ENCODE measurements at regions not wholly inside any gene's neighbourhood (a gene's known extent, or its start where the extent isn't known, plus 50 kb on each side); places are given as distances from the start of the nearest gene placed in this dataset.
"Not testable (repeated sequence)": the region's sequence is repeated elsewhere in the genome, so short reads cannot be mapped to it uniquely, and the experiment has no call there.

GRCh38 chr13:90594681-90595080 lies 752.8 kb upstream of the MIR17HG start:
- TF ChIP-seq GABPA (IDR thresholded peaks at IDR 0.05; ENCODE audit: low read depth) = no peak
- no peak for TF ChIP-seq REST (IDR thresholded peaks at IDR 0.05; ENCODE audit: insufficient replicate concordance, low read depth)
- TF ChIP-seq CTCF (IDR thresholded peaks at IDR 0.05; ENCODE audit: insufficient read depth, low read length) = no peak
- TF ChIP-seq POLR2AphosphoS5 (IDR thresholded peaks at IDR 0.05; ENCODE audit: low read depth) = no peak
- no peak for TF ChIP-seq SPI1 (IDR thresholded peaks at IDR 0.05; ENCODE audit: borderline replicate concordance, low read depth)
- Histone ChIP-seq H3K27ac (replicated peaks) (no peak overlapping the region), H3K27me3 (ENCODE audit: insufficient read depth, poor library complexity, severe bottlenecking) (no peaks in the 10 kb centered on the region), H3K4me3 (replicated peaks; ENCODE audit: insufficient read depth, low read length) (no peak overlapping the region)
- DNase-seq (ENCODE audit: low read depth in 1 of 2, low spot score in 1 of 2) = no peak

GRCh38 chr13:90605664-90606063 lies 741.8 kb upstream of the MIR17HG start:
- Histone ChIP-seq H3K27ac (replicated peaks) (no peak overlapping the region), H3K27me3 (ENCODE audit: insufficient read depth, poor library complexity, severe bottlenecking) (no peaks in the 10 kb centered on the region), H3K4me3 (replicated peaks; ENCODE audit: insufficient read depth, low read length) (no peak overlapping the region)
- DNase-seq (ENCODE audit: low read depth in 1 of 2, low spot score in 1 of 2) = no peak
- TF ChIP-seq POLR2AphosphoS5 (IDR thresholded peaks at IDR 0.05; ENCODE audit: low read depth) (no peak), REST (IDR thresholded peaks at IDR 0.05; ENCODE audit: insufficient replicate concordance, low read depth) (no peak), CTCF (IDR thresholded peaks at IDR 0.05; ENCODE audit: insufficient read depth, low read length) (no peak), SPI1 (IDR thresholded peaks at IDR 0.05; ENCODE audit: borderline replicate concordance, low read depth) (no peak), GABPA (IDR thresholded peaks at IDR 0.05; ENCODE audit: low read depth) (no peak)

GRCh38 chr13:90606921-90607320 lies 740.6 kb upstream of the MIR17HG start:
- not testable (repeated sequence) for DNase-seq (ENCODE audit: low read depth in 1 of 2, low spot score in 1 of 2); H3K27ac ChIP-seq (replicated peaks); H3K4me3 ChIP-seq (replicated peaks; ENCODE audit: insufficient read depth, low read length); H3K27me3 ChIP-seq (ENCODE audit: insufficient read depth, poor library complexity, severe bottlenecking)

- Histone ChIP-seq H3K27ac (replicated peaks) (no peak overlapping the region), H3K27me3 (ENCODE audit: insufficient read depth, poor library complexity, severe bottlenecking) (no peaks in the 10 kb centered on the region), H3K4me3 (replicated peaks; ENCODE audit: insufficient read depth, low read length) (no peak overlapping the region)
- DNase-seq (ENCODE audit: low read depth in 1 of 2, low spot score in 1 of 2) = no peak
- TF ChIP-seq GABPA (IDR thresholded peaks at IDR 0.05; ENCODE audit: low read depth) (no peak), SPI1 (IDR thresholded peaks at IDR 0.05; ENCODE audit: borderline replicate concordance, low read depth) (no peak), REST (IDR thresholded peaks at IDR 0.05; ENCODE audit: insufficient replicate concordance, low read depth) (no peak), POLR2AphosphoS5 (IDR thresholded peaks at IDR 0.05; ENCODE audit: low read depth) (no peak), CTCF (IDR thresholded peaks at IDR 0.05; ENCODE audit: insufficient read depth, low read length) (no peak)
These were observed 735.1 kb upstream of the MIR17HG start for GRCh38 chr13:90612391-90612790.
